Astrocyte of the cerebellum (primary cell): ENCODE measurements at regions not wholly inside any gene's neighbourhood (a gene's known extent, or its start where the extent isn't known, plus 50 kb on each side); places are given as distances from the start of the nearest gene placed in this dataset.

Source experiments
- DNase-seq: peaks from one replicate; pipeline ENCODE4 v3.0.0-alpha.2; 2011; ENCODE audit warnings: low read depth
- H3K4me3 ChIP-seq: 2 replicates; pipeline ENCODE4 v1.5.1; 2011; ENCODE audit warnings: mild to moderate bottlenecking, low read depth, low read length, moderate library complexity
- in situ Hi-C: cut with HindIII; loops from 2 replicates; pipeline ENCODE4 v1.10.0; 2017; ENCODE audit warnings: low sequenced_read_pairs
- TF ChIP-seq, protein P1 (sequence below): IDR thresholded peaks from 2 replicates; pipeline ENCODE4 v1.5.1; 2012; ENCODE audit warnings: low read length, low read depth, moderate library complexity, mild to moderate bottlenecking; ENCODE audit errors: missing control alignments

DNA sequence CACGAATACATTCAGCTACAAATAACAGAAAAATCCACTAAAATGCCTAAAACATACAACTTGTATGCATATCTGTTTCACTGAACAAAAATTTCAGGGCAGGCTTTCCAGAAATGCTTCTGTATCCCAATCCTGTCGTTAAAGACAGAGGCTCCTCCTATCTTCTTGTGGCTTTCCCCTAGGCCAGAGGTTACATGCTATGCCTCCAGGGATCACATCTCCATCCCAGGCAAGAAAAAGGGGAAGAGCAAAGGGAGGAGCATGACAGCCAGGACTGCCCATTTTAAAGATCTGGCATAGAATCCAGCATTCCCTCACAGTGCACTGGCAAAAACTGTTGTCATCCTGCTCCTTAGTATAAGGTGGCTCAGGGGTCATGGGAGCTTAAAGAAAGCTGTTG is 268.7 kb upstream of the SETBP1 start:
- no peak for DNase-seq
- in situ Hi-C loops: no loop called here
- TF ChIP-seq, protein P1, sequence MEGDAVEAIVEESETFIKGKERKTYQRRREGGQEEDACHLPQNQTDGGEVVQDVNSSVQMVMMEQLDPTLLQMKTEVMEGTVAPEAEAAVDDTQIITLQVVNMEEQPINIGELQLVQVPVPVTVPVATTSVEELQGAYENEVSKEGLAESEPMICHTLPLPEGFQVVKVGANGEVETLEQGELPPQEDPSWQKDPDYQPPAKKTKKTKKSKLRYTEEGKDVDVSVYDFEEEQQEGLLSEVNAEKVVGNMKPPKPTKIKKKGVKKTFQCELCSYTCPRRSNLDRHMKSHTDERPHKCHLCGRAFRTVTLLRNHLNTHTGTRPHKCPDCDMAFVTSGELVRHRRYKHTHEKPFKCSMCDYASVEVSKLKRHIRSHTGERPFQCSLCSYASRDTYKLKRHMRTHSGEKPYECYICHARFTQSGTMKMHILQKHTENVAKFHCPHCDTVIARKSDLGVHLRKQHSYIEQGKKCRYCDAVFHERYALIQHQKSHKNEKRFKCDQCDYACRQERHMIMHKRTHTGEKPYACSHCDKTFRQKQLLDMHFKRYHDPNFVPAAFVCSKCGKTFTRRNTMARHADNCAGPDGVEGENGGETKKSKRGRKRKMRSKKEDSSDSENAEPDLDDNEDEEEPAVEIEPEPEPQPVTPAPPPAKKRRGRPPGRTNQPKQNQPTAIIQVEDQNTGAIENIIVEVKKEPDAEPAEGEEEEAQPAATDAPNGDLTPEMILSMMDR: no peak

DNA sequence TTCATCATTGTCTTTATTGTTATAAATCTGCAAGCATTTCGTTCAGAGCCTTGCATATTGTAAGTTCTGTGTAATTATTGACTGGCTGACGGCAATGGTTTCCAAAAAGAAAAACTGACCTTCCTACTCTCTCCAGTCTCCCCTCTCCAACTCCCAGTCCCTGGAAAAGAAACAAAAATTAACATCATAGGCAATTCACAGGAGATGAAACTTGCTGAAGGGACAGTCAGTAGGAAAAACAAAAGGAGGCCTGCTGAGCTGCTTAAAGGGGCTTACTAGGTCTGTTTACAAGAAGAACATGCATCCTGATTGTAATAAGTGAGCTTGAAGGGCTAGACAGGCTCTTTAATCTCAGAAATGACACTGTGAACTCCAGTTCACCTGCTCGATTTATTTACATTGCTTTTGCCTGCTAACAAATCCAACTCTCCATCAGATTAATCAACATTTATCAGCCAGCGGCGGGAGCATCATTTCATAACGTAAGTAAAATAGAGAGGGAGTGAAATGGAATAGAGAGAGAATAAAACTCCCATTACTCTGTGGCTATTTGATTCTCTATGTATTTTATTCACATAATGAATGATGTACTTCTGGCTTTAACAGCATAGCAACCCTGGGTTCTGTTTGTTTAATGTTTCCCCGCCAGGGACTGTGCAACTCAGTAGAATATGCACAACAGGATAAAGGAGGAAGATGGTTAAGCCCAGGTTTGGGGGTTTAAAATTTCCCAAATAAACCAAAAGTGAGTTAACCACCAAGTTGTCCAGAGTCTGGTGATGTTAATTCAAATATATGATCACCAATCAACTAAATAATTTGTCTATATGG is 256.7 kb upstream of the SETBP1 start:
- no peak overlapping the region for H3K4me3 ChIP-seq
- TF ChIP-seq, protein P1: no peak
- in situ Hi-C loops: no loop called here
- no peak for DNase-seq

More for the DNA sequence above, 268.7 kb upstream of the SETBP1 start:
- no peak overlapping the region for H3K4me3 ChIP-seq

DNA sequence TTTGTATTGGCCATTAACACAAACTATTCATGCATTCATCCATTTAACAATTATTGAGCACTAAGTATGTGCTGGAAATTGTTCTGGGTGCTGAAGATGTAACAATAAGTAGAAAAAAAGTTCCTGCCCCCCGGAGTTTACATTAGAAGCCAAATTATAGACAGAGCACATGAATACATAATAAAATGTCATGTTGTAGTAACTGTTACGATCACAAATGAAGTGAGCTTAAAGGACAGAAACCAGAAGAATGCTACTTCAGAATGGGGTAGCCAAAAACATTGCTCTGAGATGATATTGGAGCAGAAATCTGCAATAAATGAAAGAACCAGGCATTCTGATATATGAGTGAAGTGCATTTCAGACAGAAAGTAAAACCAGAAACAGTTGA is 256.0 kb upstream of the SETBP1 start:
- H3K4me3 ChIP-seq: no peak overlapping the region
- no peak for DNase-seq
- TF ChIP-seq, protein P1: no peak
- in situ Hi-C loops: no loop called here

DNA sequence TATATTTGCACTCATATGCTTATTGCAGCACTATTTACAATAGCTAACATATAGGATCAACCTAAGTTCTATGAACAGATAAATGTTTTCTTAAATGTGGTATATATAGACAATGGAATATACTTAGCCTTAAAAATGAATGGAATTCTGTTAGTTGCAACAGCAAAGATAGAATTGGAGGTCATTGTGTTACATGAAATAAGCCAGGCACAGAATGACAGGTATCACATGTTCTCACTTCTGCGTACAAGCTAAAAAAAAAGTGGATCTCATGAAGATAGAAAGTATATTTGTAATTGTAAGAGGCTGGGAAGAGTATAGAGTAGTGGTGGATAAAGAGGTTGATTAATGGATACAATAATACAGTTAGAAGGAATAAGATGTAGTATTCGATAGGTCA is 255.5 kb upstream of the SETBP1 start:
- TF ChIP-seq, protein P1: no peak
- H3K4me3 ChIP-seq: no peak overlapping the region
- in situ Hi-C loops: no loop called here
- DNase-seq: no peak

GRCh38 chr18:44437603-44438002 is 243.1 kb upstream of the SETBP1 start:
- no peak overlapping the region for H3K4me3 ChIP-seq
- in situ Hi-C loops: no loop called here
- TF ChIP-seq, protein P1: no peak
- no peak for DNase-seq

DNA sequence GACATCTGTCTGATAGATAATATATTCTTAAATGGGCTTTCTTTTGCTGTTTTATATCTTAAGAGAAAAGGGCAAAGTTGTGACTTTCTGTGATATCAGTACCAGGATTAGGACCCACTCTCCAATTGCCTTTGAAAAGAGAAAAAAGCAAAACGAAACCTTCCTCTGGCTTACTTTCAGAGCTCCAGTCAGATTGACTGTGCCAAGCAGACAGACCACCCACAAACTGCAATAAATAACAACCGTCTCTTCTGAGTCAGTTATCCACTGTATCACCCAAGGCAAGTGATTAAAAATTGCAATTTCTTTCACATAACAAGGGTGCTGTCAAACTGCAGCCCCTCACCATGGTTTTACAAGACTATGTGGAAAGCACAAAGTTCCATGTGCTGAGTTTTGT is 230.5 kb upstream of the SETBP1 start:
- DNase-seq: no peak
- no peak overlapping the region for H3K4me3 ChIP-seq
- TF ChIP-seq, protein P1: no peak
- in situ Hi-C loops: no loop called here
